HG03575 (cell line): ENCODE measurements at regions not wholly inside any gene's neighbourhood (a gene's known extent, or its start where the extent isn't known, plus 50 kb on each side); places are given as distances from the start of the nearest gene placed in this dataset.
"Not testable (repeated sequence)": the region's sequence is repeated elsewhere in the genome, so short reads cannot be mapped to it uniquely, and the experiment has no call there.

Source experiments
- ATAC-seq: cut with Tn5 transposase; IDR thresholded peaks from one replicate; pipeline ENCODE4 v1.9.1; 2021; ENCODE audit not compliant: unreplicated experiment, insufficient number of reproducible peaks, low FRiP score; ENCODE audit errors: extremely low read depth

- no peak for ATAC-seq
Observed at GRCh38 chr6:126826166-126826714, 292.2 kb upstream of the RSPO3 start.

GRCh38 chr6:126831461-126831860 is 287.0 kb upstream of the RSPO3 start:
- ATAC-seq = no peak

- no peak for ATAC-seq
Observed at GRCh38 chr6:126842769-126843168, 275.7 kb upstream of the RSPO3 start.

- ATAC-seq = no peak
Observed at GRCh38 chr6:126848119-126848518, 270.4 kb upstream of the RSPO3 start.

- no peak for ATAC-seq
Observed at GRCh38 chr6:126867641-126868040, 250.8 kb upstream of the RSPO3 start.

- ATAC-seq = no peak
Observed at GRCh38 chr6:126873351-126873750, 245.1 kb upstream of the RSPO3 start.

- ATAC-seq = no peak
Observed at GRCh38 chr6:126873791-126874190, 244.7 kb upstream of the RSPO3 start.

- ATAC-seq = no peak
Observed at GRCh38 chr6:126876446-126876845, 242.0 kb upstream of the RSPO3 start.

- ATAC-seq = no peak
Observed at GRCh38 chr6:126880964-126881363, 237.5 kb upstream of the RSPO3 start.

GRCh38 chr6:126886106-126886505 is 232.4 kb upstream of the RSPO3 start:
- ATAC-seq = no peak

- ATAC-seq = no peak
Observed at GRCh38 chr6:126888727-126889725, 229.4 kb upstream of the RSPO3 start.

GRCh38 chr6:126890055-126890454 is 228.4 kb upstream of the RSPO3 start:
- ATAC-seq = no peak

GRCh38 chr6:126891158-126891557 is 227.3 kb upstream of the RSPO3 start:
- ATAC-seq = no peak

GRCh38 chr6:126892869-126893268 is 225.6 kb upstream of the RSPO3 start:
- not testable (repeated sequence) for ATAC-seq

GRCh38 chr6:126897758-126898157 is 220.7 kb upstream of the RSPO3 start:
- ATAC-seq = no peak

- ATAC-seq = no peak
Observed at GRCh38 chr6:126904176-126904575, 214.3 kb upstream of the RSPO3 start.

- no peak for ATAC-seq
Observed at GRCh38 chr6:126905917-126906316, 212.6 kb upstream of the RSPO3 start.

- ATAC-seq = no peak
Observed at GRCh38 chr6:126907312-126907711, 211.2 kb upstream of the RSPO3 start.

- ATAC-seq = no peak
Observed at GRCh38 chr6:126907996-126908395, 210.5 kb upstream of the RSPO3 start.

- ATAC-seq = no peak
Observed at GRCh38 chr6:126909493-126909892, 209.0 kb upstream of the RSPO3 start.
